ENCODE measurements at regions not wholly inside any gene's neighbourhood (a gene's known extent, or its start where the extent isn't known, plus 50 kb on each side); places are given as distances from the start of the nearest gene placed in this dataset.

DNA sequence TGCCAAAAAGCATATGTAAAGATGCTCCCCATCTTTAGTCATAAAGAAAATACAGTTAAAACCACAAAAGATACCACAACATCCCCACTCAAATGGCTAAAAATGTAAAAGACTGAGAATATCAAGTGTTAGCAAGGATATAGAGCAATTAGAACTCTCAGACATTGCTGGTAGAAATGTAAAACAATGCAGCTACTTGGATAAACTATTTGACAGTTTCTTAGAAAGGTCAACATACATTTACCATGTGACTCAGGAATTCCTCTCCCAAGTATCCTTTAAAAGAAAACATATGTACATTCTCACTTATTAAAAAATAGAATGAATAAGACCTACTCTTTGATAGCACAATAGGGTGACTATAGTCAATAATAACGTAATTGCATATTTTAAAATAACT lies 173.7 kb downstream of the HNRNPD start:
- CTCF ChIA-PET, result no interaction called here
- no peaks in the 10 kb centered on the region for H3K36me3 Mint-ChIP-seq (ENCODE audit: insufficient read depth, unreplicated experiment)
- no peak overlapping the region for H3K4me3 Mint-ChIP-seq (ENCODE audit: unreplicated experiment)
- Histone ChIP-seq H3K27me3 (replicated peaks; ENCODE audit: control insufficient read depth, insufficient read depth, low read length) (no peaks in the 10 kb centered on the region), H3K4me3 (ENCODE audit: low read depth, low read length) (no peak overlapping the region), H3K9me3 (no peaks in the 10 kb centered on the region), H3K4me1 (no peaks in the 10 kb centered on the region), H3K36me3 (ENCODE audit: control insufficient read depth, insufficient read depth, low read length) (no peaks in the 10 kb centered on the region)
- H3K27ac Mint-ChIP-seq (ENCODE audit: unreplicated experiment), result no peak overlapping the region
- no TSS peak for BruUV-seq (replicated peaks)
- no peaks in the 10 kb centered on the region for H3K9me3 Mint-ChIP-seq (ENCODE audit: unreplicated experiment)
- no peak for DNase-seq
- H3K4me1 Mint-ChIP-seq (ENCODE audit: low read depth, unreplicated experiment), result no peaks in the 10 kb centered on the region
- H3K27me3 Mint-ChIP-seq (ENCODE audit: insufficient read depth, unreplicated experiment), result peaks cover 4% of the 10 kb centered on the region
- POLR2A ChIA-PET, result no interaction called here
- TF ChIP-seq, protein P1, sequence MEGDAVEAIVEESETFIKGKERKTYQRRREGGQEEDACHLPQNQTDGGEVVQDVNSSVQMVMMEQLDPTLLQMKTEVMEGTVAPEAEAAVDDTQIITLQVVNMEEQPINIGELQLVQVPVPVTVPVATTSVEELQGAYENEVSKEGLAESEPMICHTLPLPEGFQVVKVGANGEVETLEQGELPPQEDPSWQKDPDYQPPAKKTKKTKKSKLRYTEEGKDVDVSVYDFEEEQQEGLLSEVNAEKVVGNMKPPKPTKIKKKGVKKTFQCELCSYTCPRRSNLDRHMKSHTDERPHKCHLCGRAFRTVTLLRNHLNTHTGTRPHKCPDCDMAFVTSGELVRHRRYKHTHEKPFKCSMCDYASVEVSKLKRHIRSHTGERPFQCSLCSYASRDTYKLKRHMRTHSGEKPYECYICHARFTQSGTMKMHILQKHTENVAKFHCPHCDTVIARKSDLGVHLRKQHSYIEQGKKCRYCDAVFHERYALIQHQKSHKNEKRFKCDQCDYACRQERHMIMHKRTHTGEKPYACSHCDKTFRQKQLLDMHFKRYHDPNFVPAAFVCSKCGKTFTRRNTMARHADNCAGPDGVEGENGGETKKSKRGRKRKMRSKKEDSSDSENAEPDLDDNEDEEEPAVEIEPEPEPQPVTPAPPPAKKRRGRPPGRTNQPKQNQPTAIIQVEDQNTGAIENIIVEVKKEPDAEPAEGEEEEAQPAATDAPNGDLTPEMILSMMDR (IDR thresholded peaks at IDR 0.05; ENCODE audit: insufficient read depth in 1 of 2, low read depth in 1 of 2, low read length in 1 of 2, severe bottlenecking in 1 of 2, unreplicated experiment in 1 of 2), result no peak
- intact Hi-C loops (cut with micrococcal nuclease; ENCODE audit: unreplicated experiment), result no loop called here

- intact Hi-C loops (cut with micrococcal nuclease; ENCODE audit: unreplicated experiment), result no loop called here
- CTCF ChIA-PET, result no interaction called here
- Mint-ChIP-seq H3K4me3 (ENCODE audit: unreplicated experiment) (no peak overlapping the region), H3K9me3 (ENCODE audit: unreplicated experiment) (no peaks in the 10 kb centered on the region), H3K4me1 (ENCODE audit: low read depth, unreplicated experiment) (no peaks in the 10 kb centered on the region), H3K36me3 (ENCODE audit: insufficient read depth, unreplicated experiment) (no peaks in the 10 kb centered on the region), H3K27ac (ENCODE audit: unreplicated experiment) (no peak overlapping the region), H3K27me3 (ENCODE audit: insufficient read depth, unreplicated experiment) (no peaks in the 10 kb centered on the region)
- no TSS peak for BruUV-seq (replicated peaks)
- POLR2A ChIA-PET, result no interaction called here
- Histone ChIP-seq H3K4me1 (no peaks in the 10 kb centered on the region), H3K36me3 (ENCODE audit: control insufficient read depth, insufficient read depth, low read length) (no peaks in the 10 kb centered on the region), H3K9me3 (no peaks in the 10 kb centered on the region), H3K27me3 (replicated peaks; ENCODE audit: control insufficient read depth, insufficient read depth, low read length) (no peaks in the 10 kb centered on the region), H3K4me3 (ENCODE audit: low read depth, low read length) (no peak overlapping the region)
- TF ChIP-seq, protein P1 (IDR thresholded peaks at IDR 0.05; ENCODE audit: insufficient read depth in 1 of 2, low read depth in 1 of 2, low read length in 1 of 2, severe bottlenecking in 1 of 2, unreplicated experiment in 1 of 2), result no peak
- DNase-seq, result no peak
Observed at GRCh38 chr4:82194329-82194728, 179.5 kb downstream of the HNRNPD start.

- intact Hi-C loops (cut with micrococcal nuclease; ENCODE audit: unreplicated experiment), result no loop called here
- no peaks in the 10 kb centered on the region for H3K4me1 Mint-ChIP-seq (ENCODE audit: low read depth, unreplicated experiment)
- ChIA-PET POLR2A (no interaction called here), CTCF (no interaction called here)
- no peaks in the 10 kb centered on the region for H3K27me3 ChIP-seq (replicated peaks; ENCODE audit: control insufficient read depth, insufficient read depth, low read length)
- BruUV-seq (replicated peaks), result no TSS peak
- H3K36me3 ChIP-seq (ENCODE audit: control insufficient read depth, insufficient read depth, low read length), result no peaks in the 10 kb centered on the region
- H3K9me3 Mint-ChIP-seq (ENCODE audit: unreplicated experiment), result no peaks in the 10 kb centered on the region
- DNase-seq, result no peak
- H3K4me3 ChIP-seq (ENCODE audit: low read depth, low read length), result no peak overlapping the region
- H3K27me3 Mint-ChIP-seq (ENCODE audit: insufficient read depth, unreplicated experiment), result no peaks in the 10 kb centered on the region
- no peaks in the 10 kb centered on the region for H3K4me1 ChIP-seq
- H3K4me3 Mint-ChIP-seq (ENCODE audit: unreplicated experiment), result no peak overlapping the region
- no peak overlapping the region for H3K27ac Mint-ChIP-seq (ENCODE audit: unreplicated experiment)
- TF ChIP-seq, protein P1 (IDR thresholded peaks at IDR 0.05; ENCODE audit: insufficient read depth in 1 of 2, low read depth in 1 of 2, low read length in 1 of 2, severe bottlenecking in 1 of 2, unreplicated experiment in 1 of 2), result no peak
- H3K36me3 Mint-ChIP-seq (ENCODE audit: insufficient read depth, unreplicated experiment), result no peaks in the 10 kb centered on the region
- H3K9me3 ChIP-seq, result no peaks in the 10 kb centered on the region
Observed at GRCh38 chr4:82192017-82192673, 181.6 kb downstream of the HNRNPD start.

Measured in Caco-2 (cell line).